ENCODE measurements at regions not wholly inside any gene's neighbourhood (a gene's known extent, or its start where the extent isn't known, plus 50 kb on each side); places are given as distances from the start of the nearest gene placed in this dataset.

GRCh38 chr14:22011253-22011642 lies 337.6 kb upstream of the OR4E1 start (continued):
- TF ChIP-seq CHD7 (IDR thresholded peaks at IDR 0.05; ENCODE audit: insufficient replicate concordance, low read length) = no peak
- TF ChIP-seq RAD21 (IDR thresholded peaks at IDR 0.05 in 1 of 2, conservative IDR thresholded peaks at IDR 0.05 in 1 of 2; ENCODE audit: low read depth in 2 of 2, low read length in 2 of 2) = no peak
- TF ChIP-seq BRCA1 (IDR thresholded peaks at IDR 0.05; ENCODE audit: low read depth, low read length) = no peak
- TF ChIP-seq SP2 (IDR thresholded peaks at IDR 0.05; ENCODE audit: low read length) = no peak
- TF ChIP-seq JUND (IDR thresholded peaks at IDR 0.05; ENCODE audit: low read length) = no peak
